ENCODE measurements at regions not wholly inside any gene's neighbourhood (a gene's known extent, or its start where the extent isn't known, plus 50 kb on each side); places are given as distances from the start of the nearest gene placed in this dataset.

DNA sequence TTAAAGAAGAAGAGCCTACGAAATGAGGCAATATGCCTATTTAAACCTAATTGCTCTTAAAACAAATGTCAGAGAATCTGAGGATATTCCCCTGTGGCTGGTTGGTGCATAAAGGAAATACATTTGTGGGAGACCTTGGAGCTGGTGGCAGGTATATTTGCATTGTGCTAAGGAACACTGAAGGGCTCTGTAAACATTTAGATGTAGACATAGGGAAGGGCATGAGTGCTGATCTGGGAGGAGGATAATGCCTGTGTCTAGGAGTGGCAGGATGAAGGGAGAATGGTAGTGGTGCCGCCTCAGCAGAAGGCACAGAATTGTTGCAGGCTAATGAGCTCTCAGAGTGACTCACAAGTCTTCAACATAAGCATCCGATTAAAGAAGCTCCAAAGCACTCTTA, 85.8 kb downstream of the CD164 start:
- TF ChIP-seq, protein P1, sequence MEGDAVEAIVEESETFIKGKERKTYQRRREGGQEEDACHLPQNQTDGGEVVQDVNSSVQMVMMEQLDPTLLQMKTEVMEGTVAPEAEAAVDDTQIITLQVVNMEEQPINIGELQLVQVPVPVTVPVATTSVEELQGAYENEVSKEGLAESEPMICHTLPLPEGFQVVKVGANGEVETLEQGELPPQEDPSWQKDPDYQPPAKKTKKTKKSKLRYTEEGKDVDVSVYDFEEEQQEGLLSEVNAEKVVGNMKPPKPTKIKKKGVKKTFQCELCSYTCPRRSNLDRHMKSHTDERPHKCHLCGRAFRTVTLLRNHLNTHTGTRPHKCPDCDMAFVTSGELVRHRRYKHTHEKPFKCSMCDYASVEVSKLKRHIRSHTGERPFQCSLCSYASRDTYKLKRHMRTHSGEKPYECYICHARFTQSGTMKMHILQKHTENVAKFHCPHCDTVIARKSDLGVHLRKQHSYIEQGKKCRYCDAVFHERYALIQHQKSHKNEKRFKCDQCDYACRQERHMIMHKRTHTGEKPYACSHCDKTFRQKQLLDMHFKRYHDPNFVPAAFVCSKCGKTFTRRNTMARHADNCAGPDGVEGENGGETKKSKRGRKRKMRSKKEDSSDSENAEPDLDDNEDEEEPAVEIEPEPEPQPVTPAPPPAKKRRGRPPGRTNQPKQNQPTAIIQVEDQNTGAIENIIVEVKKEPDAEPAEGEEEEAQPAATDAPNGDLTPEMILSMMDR (conservative IDR thresholded peaks at IDR 0.05; ENCODE audit: low read depth, low read length) = no peak
- TF ChIP-seq EZH2phosphoT487 (IDR thresholded peaks at IDR 0.05; ENCODE audit: borderline replicate concordance, low read length) (no peak), EZH2 (IDR thresholded peaks at IDR 0.05; ENCODE audit: low read length, unreplicated experiment) (no peak)
